K562 (cell line): ENCODE measurements at regions not wholly inside any gene's neighbourhood (a gene's known extent, or its start where the extent isn't known, plus 50 kb on each side); places are given as distances from the start of the nearest gene placed in this dataset.

Experiments used
- ATAC-seq: fragments of 200-7000 bp; cut with Tn5 transposase; 3 replicates; pipeline ENCODE4 v1.9.1; 2020; ENCODE audit warnings: moderate library complexity
- BruUV-seq: library from RNA; stranded (reverse); fragments of 400-500 nt; replicated peaks from 2 replicates; lab custom pipeline; 2021; lab: Mats Ljungman, UMichigan
- CTCF ChIA-PET: fragments of 300-600 bp; formaldehyde crosslinking; extraction: SDS; loops from one replicate; lab custom pipeline; 2021; ENCODE audit warnings: low intra/inter-chr PET ratio; lab: Yijun Ruan, JAX
- POLR2A ChIA-PET: fragments of 300-600, 350-650 bp; sonication (Branson Sonifier 250); formaldehyde crosslinking; extraction: SDS; loops from one replicate; lab custom pipeline; 2021; ENCODE audit warnings: antibody characterized with exemption, inconsistent platforms; lab: Yijun Ruan, JAX
- DNase-seq, 4 experiments: peaks; one replicate each; pipeline versions ENCODE4 v3.0.0 to v3.0.0-alpha.2; 2011 to 2018; ENCODE audit warnings: low spot score in 3 of 4, mixed read lengths in 3 of 4; ENCODE audit errors: extremely low read depth in 1 of 4
- FAIRE-seq: peaks from 2 replicates; lab custom pipeline; 2011; peaks lifted over from hg19 to GRCh38; lab: Jason Lieb, UNC
- H2AFZ ChIP-seq: 2 replicates; pipeline ENCODE4 v1.6.0; 2011; ENCODE audit warnings: low read depth, low read length, control low read depth, inconsistent platforms
- H3K27ac ChIP-seq: fragments of 200-600 bp; 3 replicates; pipeline ENCODE4 v1.8.0; 2011; ENCODE audit warnings: low read depth, mild to moderate bottlenecking, control low read depth, inconsistent platforms, low read length, moderate library complexity, mixed read lengths; ENCODE audit errors: extremely low read depth
- H3K27me3 ChIP-seq, 2 experiments: fragments of 300-600 bp in 1 of 2; 2 replicates in 1 of 2; 3 replicates in 1 of 2; pipeline versions ENCODE4 v1.6.0 to v1.8.0; 2011; ENCODE audit warnings: inconsistent platforms in 2 of 2, low read length in 2 of 2, mild to moderate bottlenecking in 1 of 2, mixed read lengths in 1 of 2, moderate library complexity in 1 of 2; ENCODE audit not compliant: control insufficient read depth in 2 of 2, insufficient read depth in 2 of 2
- H3K36me3 ChIP-seq: fragments of 300-600 bp; 3 replicates; pipeline ENCODE4 v1.8.0; 2011; ENCODE audit warnings: mild to moderate bottlenecking, low read length, inconsistent platforms; ENCODE audit not compliant: control insufficient read depth, insufficient read depth
- H3K4me1 ChIP-seq, 2 experiments: fragments of 200-600 bp in 1 of 2; replicated peaks in 1 of 2; 2 replicates in 1 of 2; 3 replicates in 1 of 2; pipeline versions ENCODE4 v1.5.1 to v1.8.0; 2011; ENCODE audit warnings: inconsistent platforms in 2 of 2, low read length in 2 of 2, mild to moderate bottlenecking in 1 of 2, mixed read lengths in 1 of 2, moderate library complexity in 1 of 2; ENCODE audit not compliant: control insufficient read depth in 2 of 2, insufficient read depth in 2 of 2
- H3K4me2 ChIP-seq: 2 replicates; pipeline ENCODE4 v1.6.1; 2011; ENCODE audit warnings: low read length, control low read depth, inconsistent platforms, mixed read lengths; ENCODE audit not compliant: insufficient read depth
- H3K4me3 ChIP-seq: fragments of 200-600 bp; sonication (generic), shearing (Covaris generic); 2 replicates; pipeline ENCODE4 v1.5.1; 2016; ENCODE audit warnings: control low read depth, inconsistent platforms
- H3K79me2 ChIP-seq: fragments of 200-600 bp; 3 replicates; pipeline ENCODE4 v1.8.0; 2011; ENCODE audit warnings: low read length, inconsistent platforms; ENCODE audit not compliant: control insufficient read depth, insufficient read depth
- H3K9ac ChIP-seq, 2 experiments: 2 replicates each; pipeline versions ENCODE4 v1.6.0 to v1.6.1; 2011; ENCODE audit warnings: low read depth in 2 of 2, low read length in 2 of 2, control low read depth in 1 of 2, inconsistent platforms in 1 of 2, mild to moderate bottlenecking in 1 of 2, mixed read lengths in 1 of 2; ENCODE audit not compliant: insufficient read depth in 1 of 2
- H3K9me1 ChIP-seq: one replicate; pipeline ENCODE4 v1.6.0; 2011; ENCODE audit warnings: inconsistent platforms, mild to moderate bottlenecking, low read length, moderate library complexity; ENCODE audit not compliant: control insufficient read depth, insufficient read depth
- H3K9me3 ChIP-seq: replicated peaks from 2 replicates; pipeline ENCODE4 v1.5.1; 2011; ENCODE audit warnings: low read depth, low read length, inconsistent platforms; ENCODE audit not compliant: control insufficient read depth, insufficient read depth
- H4K20me1 ChIP-seq: replicated peaks from 2 replicates; pipeline ENCODE4 v1.6.1; 2011; ENCODE audit warnings: low read length, inconsistent platforms, mixed read lengths; ENCODE audit not compliant: control insufficient read depth, insufficient read depth
- BRF1 ChIP-seq: IDR thresholded peaks from 3 replicates; pipeline ENCODE4 v1.6.1; 2011; ENCODE audit warnings: borderline replicate concordance, mild to moderate bottlenecking; ENCODE audit not compliant: insufficient read length; ENCODE audit errors: extremely low read depth
- CHAMP1 ChIP-seq: fragments of 450-650 bp; IDR thresholded peaks from 2 replicates; pipeline ENCODE4 v1.6.1; 2016; ENCODE audit warnings: mild to moderate bottlenecking
- NR3C1 ChIP-seq: sonication (generic); formaldehyde crosslinking; IDR thresholded peaks from 2 replicates; pipeline ENCODE4 v1.8.1; 2022; ENCODE audit warnings: missing genetic modification reagents
- ZBTB40 ChIP-seq, 2 experiments: fragments of 450-650 bp in 1 of 2; sonication (generic) in 1 of 2; formaldehyde crosslinking in 1 of 2; IDR thresholded peaks; 2 replicates each; pipeline versions ENCODE4 v1.7.1 to v1.9.0; 2016 to 2022; ENCODE audit warnings: inconsistent platforms in 1 of 2, mild to moderate bottlenecking in 1 of 2, missing genetic modification reagents in 1 of 2
- ZBTB43 ChIP-seq: sonication (generic); formaldehyde crosslinking; IDR thresholded peaks from 2 replicates; pipeline ENCODE4 v1.8.0; 2023; ENCODE audit warnings: mild to moderate bottlenecking, missing genetic modification reagents
- ZFP36 ChIP-seq: fragments of 150-350 bp; IDR thresholded peaks from 2 replicates; pipeline ENCODE4 v1.6.1; 2018; ENCODE audit warnings: low read length, low read depth; ENCODE audit not compliant: partially characterized antibody
- ZNF395 ChIP-seq: fragments of 200-800 bp; sonication (Bioruptor generic); IDR thresholded peaks from 2 replicates; pipeline ENCODE4 v1.6.1; 2017; ENCODE audit warnings: missing genetic modification characterization, missing compliant biosample characterization
- WGBS: fragments of 100-300 bp; shearing (Covaris generic); methylation state at CpG from one replicate; pipeline ENCODE4 v1.1.6; 2016; ENCODE audit warnings: low coverage, mixed read lengths; ENCODE audit not compliant: insufficient coverage; ENCODE audit errors: missing lambda C conversion rate; 5-methylcytosine and 5-hydroxymethylcytosine counted together
- in situ Hi-C: fragments of 300-500 bp; cut with MboI; formaldehyde crosslinking; loops from 4 replicates; pipeline ENCODE4 v1.15.0; 2018; ENCODE audit warnings: inconsistent platforms, mixed read lengths
- intact Hi-C: fragments of 100-400 bp; cut with micrococcal nuclease; formaldehyde crosslinking; loops from 2 replicates; pipeline ENCODE4 v1.14.2; 2022

GRCh38 chr15:53837263-53837662 is 77.8 kb upstream of the WDR72 start:
- no peaks in the 10 kb centered on the region for H3K79me2 ChIP-seq
- H3K36me3 ChIP-seq: no peaks in the 10 kb centered on the region
- POLR2A ChIA-PET: no interaction called here
- H4K20me1 ChIP-seq: no peaks in the 10 kb centered on the region
- BruUV-seq: no TSS peak
- 0% methylated on average over 3 of the region's 3 CpGs for WGBS
- H3K9ac ChIP-seq: no peak overlapping the region
- H3K4me1 ChIP-seq: no peaks in the 10 kb centered on the region
- DNase-seq (no peak), FAIRE-seq (no peak), ATAC-seq (no peak)
- in situ Hi-C loops (no loop called here), intact Hi-C loops (no loop called here)
- no peak overlapping the region for H2AFZ ChIP-seq
- no peak overlapping the region for H3K27ac ChIP-seq
- no peaks in the 10 kb centered on the region; the same call in 1 of the 2 replicates for H3K9me3 ChIP-seq
- H3K4me2 ChIP-seq: no peak overlapping the region
- H3K4me3 ChIP-seq: no peak overlapping the region
- no peaks in the 10 kb centered on the region for H3K27me3 ChIP-seq
- CTCF ChIA-PET: no interaction called here
- H3K9me1 ChIP-seq: no peaks in the 10 kb centered on the region
- TF ChIP-seq ZNF395 (CRISPR knock-in tag): no peak
- TF ChIP-seq ZBTB40 (IDR thresholded peaks at IDR 0.05): no peak
- TF ChIP-seq ZBTB40 (CRISPR knock-in tag; IDR thresholded peaks at IDR 0.05): no peak
- TF ChIP-seq ZBTB43 (CRISPR knock-in tag): no peak
- no peak for TF ChIP-seq BRF1
- no peak for TF ChIP-seq NR3C1
- no peak for TF ChIP-seq CHAMP1
- no peak for TF ChIP-seq ZFP36
